Cerebellar nuclear complex (tissue), 1 donor: ENCODE measurements at regions not wholly inside any gene's neighbourhood (a gene's known extent, or its start where the extent isn't known, plus 50 kb on each side); places are given as distances from the start of the nearest gene placed in this dataset.
"Not testable (repeated sequence)": the region's sequence is repeated elsewhere in the genome, so short reads cannot be mapped to it uniquely, and the experiment has no call there.

Source experiments
- DNase-seq, 2 experiments: peaks; one replicate each; lab custom pipeline; 2025; lab: John Stamatoyannopoulos, UW

DNA sequence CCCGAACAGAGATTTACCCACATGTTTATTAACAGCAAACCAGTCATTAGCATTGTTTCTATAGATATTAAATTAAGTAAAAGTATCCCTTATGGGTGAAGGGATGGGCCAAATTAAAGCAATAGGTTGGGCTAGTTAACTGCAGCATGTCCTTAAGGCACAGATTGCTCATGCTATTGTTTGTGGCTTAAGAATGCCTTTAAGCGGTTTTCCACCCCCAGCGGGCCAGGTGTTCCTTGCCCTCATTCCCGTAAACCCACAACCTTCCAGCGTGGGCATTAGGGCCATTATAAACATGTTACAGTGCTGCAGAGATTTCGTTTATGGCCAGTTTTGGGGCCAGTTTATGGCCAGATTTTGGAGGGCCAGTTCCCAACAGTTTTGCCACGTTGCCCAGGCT, 245.3 kb upstream of the PROK2 start:
- not testable (repeated sequence) for DNase-seq

GRCh38 chr3:72028726-72029125, 243.8 kb upstream of the PROK2 start:
- not testable (repeated sequence) for DNase-seq

GRCh38 chr3:72028307-72028706, 243.4 kb upstream of the PROK2 start:
- not testable (repeated sequence) for DNase-seq

DNA sequence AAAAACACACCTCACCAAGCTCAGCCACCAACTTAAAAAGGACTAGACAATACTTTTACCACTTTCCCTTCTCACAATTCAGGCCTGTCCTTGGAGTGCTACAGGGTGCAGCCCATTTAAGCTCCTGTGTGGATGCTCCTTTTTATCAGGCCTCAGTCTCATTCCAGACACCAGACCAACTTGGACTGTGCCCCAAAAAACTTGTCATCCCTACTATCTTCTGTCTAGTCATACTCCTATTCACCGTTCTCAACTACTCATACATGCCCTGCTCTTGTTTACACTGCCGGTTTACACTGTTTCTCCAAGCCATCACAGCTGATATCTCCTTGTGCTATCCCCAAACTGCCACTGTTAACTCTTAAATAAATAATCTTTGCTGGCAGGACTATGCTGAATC, 242.8 kb upstream of the PROK2 start:
- not testable (repeated sequence) for DNase-seq

DNA sequence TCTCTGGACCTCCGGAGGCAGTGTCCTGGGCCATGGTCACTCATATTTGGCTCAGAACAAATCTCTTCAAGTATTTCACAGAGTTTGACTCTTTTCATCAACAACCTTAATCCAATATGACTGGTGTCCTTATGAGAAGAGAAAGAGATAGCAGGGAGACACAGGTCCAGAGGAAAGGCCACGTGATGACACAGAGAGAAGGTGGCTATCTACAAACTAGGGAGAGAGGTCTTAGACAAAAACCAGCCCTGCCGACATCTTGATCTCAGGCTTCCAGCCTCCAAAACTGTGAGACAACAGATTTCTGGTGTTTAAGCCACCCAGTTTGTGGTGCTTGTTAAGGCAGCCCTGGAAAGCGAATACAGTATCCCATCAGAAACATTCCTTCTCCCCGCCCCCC, 237.1 kb upstream of the PROK2 start:
- DNase-seq = no peak

- no peak for DNase-seq
These were observed 236.6 kb upstream of the PROK2 start for GRCh38 chr3:72021531-72021930.

- DNase-seq = no peak
These were observed 233.5 kb upstream of the PROK2 start for GRCh38 chr3:72018343-72018984.

DNA sequence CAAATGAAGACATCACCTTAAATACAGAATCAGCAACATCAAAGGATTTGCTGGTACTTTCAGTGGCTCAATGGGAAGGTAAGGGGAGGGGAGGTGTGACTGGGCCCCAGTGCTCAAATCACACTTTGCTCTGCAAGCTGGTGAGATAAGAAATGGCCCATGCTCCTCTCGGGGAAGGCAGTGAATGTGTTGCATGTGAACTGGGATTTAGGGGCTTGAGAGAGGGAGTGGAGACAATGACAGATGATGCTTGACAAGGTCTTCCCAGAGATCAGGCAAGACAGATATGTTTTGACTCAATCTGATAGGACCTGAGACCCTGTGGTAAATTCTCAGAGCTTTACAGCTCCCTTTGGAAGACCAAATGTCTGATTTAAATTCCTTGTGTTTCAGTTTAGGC, 233.0 kb upstream of the PROK2 start:
- DNase-seq = no peak

DNA sequence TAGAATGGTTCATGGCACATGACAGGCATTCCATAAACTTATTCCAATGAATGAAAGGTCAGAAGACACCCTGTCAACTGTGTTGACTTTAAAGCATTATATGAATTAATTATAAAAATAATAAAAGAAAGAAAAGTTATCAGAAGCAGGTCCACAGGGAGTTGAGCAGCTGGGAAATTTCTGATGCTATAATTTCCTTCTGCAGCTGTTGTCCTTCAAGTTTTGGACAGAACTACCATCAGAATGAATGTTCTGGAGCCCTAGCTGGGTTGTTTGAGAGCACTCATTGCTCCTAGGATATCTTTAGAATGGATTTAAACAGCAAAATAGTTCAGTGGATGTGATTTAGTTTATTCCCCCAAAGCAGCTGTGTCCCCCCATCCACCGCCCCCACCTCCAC, 232.4 kb upstream of the PROK2 start:
- DNase-seq = no peak

DNA sequence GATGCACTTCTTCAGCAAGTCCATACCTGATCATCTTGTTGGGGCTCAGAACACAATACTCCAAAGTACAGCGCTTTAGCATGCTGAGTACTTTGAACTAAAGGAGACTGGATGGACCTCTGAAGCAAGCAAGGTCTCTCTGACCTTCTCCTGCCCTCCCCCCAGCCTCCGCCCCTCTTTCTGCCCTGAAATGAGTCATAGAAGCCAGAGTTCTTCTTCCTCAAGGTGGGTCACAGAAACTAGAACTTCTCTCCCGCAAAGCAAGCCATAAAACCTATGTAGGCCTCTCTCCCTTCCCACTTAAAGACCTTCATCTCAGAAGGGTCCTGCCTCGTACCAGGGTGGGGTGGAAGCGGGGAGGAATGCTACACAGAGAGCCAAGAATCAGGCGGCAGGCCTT, 230.5 kb upstream of the PROK2 start:
- DNase-seq = no peak

- DNase-seq = no peak
These were observed 228.1 kb upstream of the PROK2 start for GRCh38 chr3:72013084-72013483.

DNA sequence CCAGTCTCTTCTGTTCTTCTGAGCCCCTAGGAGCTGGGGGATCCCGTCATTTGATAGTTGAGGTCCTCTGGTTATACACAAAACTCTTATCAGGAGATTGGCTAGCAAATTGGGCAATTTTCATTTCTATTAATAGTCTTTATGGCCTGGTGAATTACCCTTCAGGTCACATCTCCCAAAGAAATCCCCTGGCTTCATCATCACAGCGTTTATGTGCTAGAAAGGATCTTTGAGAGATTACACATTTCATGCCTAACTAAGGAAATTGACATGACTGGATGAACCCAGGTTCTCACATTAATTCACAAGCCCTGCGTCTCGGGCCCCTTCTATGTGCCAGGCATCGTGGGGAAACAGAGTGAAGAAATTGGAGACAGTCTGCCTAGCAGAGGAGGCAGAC, 227.4 kb upstream of the PROK2 start:
- DNase-seq = no peak

DNA sequence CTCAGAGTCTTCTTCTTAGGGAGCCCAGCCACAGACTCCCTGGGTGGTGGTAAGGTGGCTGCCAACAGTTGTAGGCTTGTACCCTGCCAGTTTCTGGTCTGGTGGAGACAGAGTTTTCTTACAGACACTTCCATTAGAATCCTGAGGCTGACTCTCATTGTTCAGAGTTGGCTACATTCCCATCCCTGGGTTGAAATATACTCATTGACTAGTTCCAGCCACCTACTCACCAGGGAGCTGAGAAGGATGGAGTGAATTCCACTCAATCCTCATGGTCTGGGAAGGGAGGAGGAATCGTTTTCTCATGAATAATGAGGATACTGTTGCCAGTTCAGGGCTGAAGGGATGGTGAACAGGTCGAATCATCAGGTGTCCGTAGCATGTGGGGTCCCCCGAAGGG, 226.5 kb upstream of the PROK2 start:
- no peak for DNase-seq

DNA sequence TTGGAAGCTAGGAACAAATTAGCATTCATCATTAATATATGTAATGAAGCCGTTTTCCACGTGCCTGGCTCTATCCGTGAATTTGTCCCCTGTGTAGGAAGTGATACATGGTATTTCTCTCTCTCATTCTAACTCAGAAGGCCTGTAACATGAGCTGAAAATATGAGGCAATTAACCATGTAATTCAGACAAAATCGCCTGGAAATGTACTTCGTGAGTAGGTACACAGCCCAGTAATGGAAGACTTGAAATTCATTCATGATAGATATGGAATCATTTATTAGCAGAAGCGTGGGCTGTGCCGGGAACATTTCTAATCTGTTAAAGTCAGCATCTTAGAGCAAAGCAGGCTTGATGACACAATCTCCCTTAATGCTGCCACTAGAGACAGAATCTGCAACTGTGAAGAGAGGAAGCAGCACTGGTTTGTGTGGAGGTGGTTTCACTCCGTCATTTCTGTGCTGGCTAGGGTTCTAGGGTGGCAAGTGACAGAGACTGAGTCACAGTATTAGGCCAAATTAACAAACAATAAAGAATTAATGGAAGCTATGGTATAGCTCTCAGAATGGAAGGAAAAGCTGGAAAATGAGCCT, 225.0 kb upstream of the PROK2 start:
- no peak for DNase-seq

DNA sequence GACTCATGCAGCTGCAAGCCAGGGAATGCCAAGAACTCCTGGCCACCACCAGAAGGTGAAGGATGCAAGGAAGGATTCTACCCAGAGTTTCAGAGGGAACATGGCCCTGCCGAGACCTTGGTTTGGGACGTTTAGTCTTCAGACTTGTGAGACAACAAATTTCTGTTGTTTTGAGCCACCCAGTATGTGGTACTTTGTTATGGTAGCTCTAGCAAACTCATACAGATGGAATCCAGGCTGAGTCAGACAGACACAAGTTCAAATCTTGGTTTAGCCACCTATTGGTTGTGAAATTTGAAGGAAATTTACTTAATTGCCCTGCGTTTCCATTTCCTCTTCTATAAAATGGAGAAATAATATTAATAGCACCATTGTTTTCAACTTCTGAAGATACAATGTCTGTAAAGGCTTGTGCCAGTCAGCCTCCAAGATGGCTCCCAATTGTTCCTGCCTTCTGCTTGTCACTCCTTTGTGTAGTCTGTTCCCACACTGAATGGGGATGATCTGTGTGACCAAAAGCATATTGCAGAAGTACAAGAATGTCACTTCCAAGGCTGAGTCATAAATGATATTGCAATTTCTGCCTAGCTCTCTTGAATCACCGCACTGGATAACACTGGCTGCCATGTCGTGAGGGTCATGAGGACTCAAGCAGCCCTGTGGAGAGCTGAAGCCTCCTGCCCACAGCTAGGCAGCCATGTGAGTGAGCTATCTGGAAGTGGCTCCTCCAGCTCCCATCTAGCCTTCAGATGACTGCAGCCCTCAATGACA, 223.5 kb upstream of the PROK2 start:
- no peak for DNase-seq

DNA sequence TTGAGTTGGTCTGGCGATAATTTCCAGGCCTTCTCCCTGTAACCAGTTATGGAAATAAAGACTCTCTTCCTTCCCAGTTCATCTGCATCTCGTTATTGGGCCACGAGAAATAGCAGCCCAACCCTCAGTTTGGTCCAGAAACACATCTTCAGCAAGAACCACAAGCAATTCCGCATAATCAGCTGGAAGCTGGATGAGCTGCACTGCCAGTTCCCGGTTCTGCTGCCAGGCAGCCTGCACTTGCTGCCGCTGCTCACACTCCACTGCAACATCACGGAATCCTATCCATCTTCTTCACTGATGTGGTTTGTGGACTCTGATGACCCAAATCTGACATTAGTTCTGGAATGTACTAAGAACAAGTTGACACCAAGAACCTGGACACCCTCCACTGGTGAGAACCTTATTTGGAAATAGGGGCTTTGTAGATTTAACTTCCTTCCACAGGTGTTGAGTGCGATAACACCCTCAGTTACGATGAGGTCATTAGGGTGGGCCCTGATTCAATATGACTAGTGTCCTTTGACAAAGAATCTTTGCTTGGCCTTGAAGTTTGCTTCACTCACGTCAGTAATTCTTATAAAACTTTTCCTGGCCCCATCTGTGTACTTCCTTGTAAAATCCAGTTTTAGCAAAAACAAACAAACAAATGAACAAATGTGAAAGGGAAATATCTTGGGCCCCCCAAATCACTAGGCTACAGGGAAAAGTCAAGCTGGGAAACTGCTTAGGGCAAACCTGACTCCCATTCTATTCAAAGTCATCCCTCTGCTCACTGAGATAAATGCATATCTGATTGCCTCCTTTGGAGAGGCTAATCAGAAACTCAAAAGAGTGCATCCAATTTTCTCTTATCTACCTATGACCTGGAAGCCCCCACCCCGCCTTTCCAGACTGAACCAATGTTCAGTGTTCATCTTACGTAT, 221.9 kb upstream of the PROK2 start:
- no peak for DNase-seq

DNA sequence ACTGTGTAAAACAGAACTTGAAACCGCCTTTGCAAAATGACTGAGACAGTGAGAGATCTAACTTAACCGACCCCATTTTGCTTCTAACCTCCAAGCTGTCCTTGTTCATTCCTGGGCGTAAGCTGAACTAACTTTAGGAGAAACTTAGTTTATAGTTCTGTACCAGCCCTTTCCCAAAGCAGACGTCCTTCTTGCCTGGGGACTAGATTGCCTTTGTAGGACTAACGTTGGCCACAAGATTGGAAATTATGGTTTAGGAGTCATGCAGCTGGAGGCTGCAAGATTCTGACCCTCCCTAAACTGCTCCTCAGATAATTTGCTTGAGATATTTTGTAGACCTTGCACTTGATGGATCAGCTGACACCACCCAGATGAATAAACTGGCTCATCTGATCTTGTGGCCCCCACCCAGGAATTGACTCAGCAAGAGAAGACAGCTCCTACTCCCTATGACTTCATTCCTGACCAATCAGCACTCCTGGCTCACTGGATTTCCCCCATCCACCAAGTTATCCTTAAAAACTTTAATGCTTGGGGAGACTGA, 219.9 kb upstream of the PROK2 start:
- no peak for DNase-seq

GRCh38 chr3:72003936-72004335, 219.0 kb upstream of the PROK2 start:
- no peak for DNase-seq

GRCh38 chr3:72001758-72002157, 216.8 kb upstream of the PROK2 start:
- no peak for DNase-seq

- no peak for DNase-seq
These were observed 214.2 kb upstream of the PROK2 start for GRCh38 chr3:71998995-71999673.

DNA sequence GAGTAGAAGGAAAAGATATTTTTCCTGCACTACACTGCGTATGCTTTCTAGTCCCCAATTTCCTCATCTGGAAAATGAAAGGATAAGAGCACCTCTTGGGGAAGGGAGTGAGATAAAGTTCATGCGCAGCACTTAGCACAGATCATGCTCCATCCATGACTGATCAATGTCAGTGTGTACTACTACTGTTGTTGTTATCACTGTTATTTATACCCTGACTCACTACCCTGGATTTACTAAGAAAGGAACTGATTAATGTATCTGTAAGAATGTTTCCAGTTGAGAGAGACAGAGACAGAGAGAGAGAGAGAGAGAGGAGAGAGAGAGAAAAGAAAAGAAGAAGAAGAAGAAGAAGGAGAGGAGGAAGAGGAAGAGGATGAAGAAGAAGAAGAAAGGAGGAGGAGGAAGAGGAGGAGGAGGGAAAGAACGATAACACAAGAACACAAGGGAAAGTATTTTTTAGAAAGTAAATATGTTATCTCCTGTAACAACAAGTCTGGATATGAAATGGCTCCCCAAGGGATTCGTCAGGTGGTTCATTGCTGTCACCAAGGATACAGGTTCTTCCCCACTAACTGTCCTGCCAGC, 212.2 kb upstream of the PROK2 start:
- no peak for DNase-seq
